NB4 (cell line): ENCODE measurements at regions not wholly inside any gene's neighbourhood (a gene's known extent, or its start where the extent isn't known, plus 50 kb on each side); places are given as distances from the start of the nearest gene placed in this dataset.

Experiments
- MAX ChIP-seq: IDR thresholded peaks from 2 replicates; pipeline ENCODE4 v1.6.1; 2011; ENCODE audit warnings: low read depth, low read length
- MYC ChIP-seq: IDR thresholded peaks from 2 replicates; pipeline ENCODE4 v1.6.1; 2011; ENCODE audit warnings: low read depth, low read length
- POLR2A ChIP-seq: IDR thresholded peaks from 2 replicates; pipeline ENCODE4 v1.6.1; 2011; ENCODE audit warnings: mild to moderate bottlenecking; ENCODE audit not compliant: insufficient read length; ENCODE audit errors: extremely low read depth
- TF ChIP-seq, protein P1 (sequence below): IDR thresholded peaks from one replicate; pipeline ENCODE4 v1.5.1; 2012; ENCODE audit warnings: low read depth, low read length

DNA sequence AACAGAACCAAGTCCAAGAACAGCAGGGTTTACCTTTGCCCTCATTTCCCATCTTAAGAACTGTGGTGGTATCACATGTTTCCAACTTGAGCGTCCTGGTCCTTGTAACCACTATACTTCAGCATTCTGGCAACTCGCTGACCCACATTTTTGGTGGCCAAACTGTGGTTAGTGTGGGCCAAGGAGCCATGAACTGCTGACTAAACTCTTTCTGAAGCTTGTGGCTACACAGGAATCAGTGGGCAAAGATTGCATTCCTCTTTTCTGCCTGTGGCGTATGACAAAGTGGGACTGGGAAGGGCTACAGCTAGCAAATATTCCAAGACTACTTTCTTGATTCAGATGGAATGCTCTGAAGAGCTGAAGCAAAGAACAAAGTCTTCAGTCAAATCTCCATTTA, 106.3 kb upstream of the MID1 start:
- TF ChIP-seq, protein P1, sequence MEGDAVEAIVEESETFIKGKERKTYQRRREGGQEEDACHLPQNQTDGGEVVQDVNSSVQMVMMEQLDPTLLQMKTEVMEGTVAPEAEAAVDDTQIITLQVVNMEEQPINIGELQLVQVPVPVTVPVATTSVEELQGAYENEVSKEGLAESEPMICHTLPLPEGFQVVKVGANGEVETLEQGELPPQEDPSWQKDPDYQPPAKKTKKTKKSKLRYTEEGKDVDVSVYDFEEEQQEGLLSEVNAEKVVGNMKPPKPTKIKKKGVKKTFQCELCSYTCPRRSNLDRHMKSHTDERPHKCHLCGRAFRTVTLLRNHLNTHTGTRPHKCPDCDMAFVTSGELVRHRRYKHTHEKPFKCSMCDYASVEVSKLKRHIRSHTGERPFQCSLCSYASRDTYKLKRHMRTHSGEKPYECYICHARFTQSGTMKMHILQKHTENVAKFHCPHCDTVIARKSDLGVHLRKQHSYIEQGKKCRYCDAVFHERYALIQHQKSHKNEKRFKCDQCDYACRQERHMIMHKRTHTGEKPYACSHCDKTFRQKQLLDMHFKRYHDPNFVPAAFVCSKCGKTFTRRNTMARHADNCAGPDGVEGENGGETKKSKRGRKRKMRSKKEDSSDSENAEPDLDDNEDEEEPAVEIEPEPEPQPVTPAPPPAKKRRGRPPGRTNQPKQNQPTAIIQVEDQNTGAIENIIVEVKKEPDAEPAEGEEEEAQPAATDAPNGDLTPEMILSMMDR, result no peak
- TF ChIP-seq POLR2A, result no peak
- no peak for TF ChIP-seq MAX
- no peak for TF ChIP-seq MYC
